H9 (cell line): ENCODE measurements at regions not wholly inside any gene's neighbourhood (a gene's known extent, or its start where the extent isn't known, plus 50 kb on each side); places are given as distances from the start of the nearest gene placed in this dataset.

Source experiments
- DNase-seq: peaks from one replicate; pipeline ENCODE4 v3.0.0-alpha.2; 2017
- H2AFZ ChIP-seq: one replicate; pipeline ENCODE4 v1.6.1; 2013; ENCODE audit warnings: mild to moderate bottlenecking, low read length, control low read depth, moderate library complexity
- H2AK5ac ChIP-seq: 2 replicates; pipeline ENCODE4 v1.6.1; 2013; ENCODE audit warnings: low read length, control low read depth, mixed read lengths; ENCODE audit not compliant: insufficient read length
- H2BK120ac ChIP-seq: one replicate; pipeline ENCODE4 v1.6.1; 2013; ENCODE audit warnings: low read depth, mild to moderate bottlenecking, low read length, control low read depth, inconsistent platforms; ENCODE audit not compliant: poor library complexity, severe bottlenecking
- H2BK12ac ChIP-seq: 2 replicates; pipeline ENCODE4 v1.6.1; 2013; ENCODE audit warnings: low read length, control low read depth, mixed read lengths, low read depth; ENCODE audit not compliant: insufficient read length
- H2BK15ac ChIP-seq: 2 replicates; pipeline ENCODE4 v1.6.1; 2013; ENCODE audit warnings: low read depth, low read length, control low read depth
- H2BK20ac ChIP-seq: one replicate; pipeline ENCODE4 v1.6.1; 2013; ENCODE audit warnings: low read depth, mild to moderate bottlenecking, low read length, control low read depth, inconsistent platforms; ENCODE audit not compliant: poor library complexity, severe bottlenecking
- H2BK5ac ChIP-seq: 2 replicates; pipeline ENCODE4 v1.6.1; 2013; ENCODE audit warnings: low read length, control low read depth, mixed read lengths; ENCODE audit not compliant: insufficient read length
- H3K14ac ChIP-seq: 2 replicates; pipeline ENCODE4 v1.6.1; 2013; ENCODE audit warnings: low read length, control low read depth; ENCODE audit not compliant: insufficient read depth
- H3K18ac ChIP-seq: 2 replicates; pipeline ENCODE4 v1.6.1; 2013; ENCODE audit warnings: low read depth, mild to moderate bottlenecking, mixed read lengths, low read length, control low read depth; ENCODE audit not compliant: insufficient read length
- H3K23ac ChIP-seq: 2 replicates; pipeline ENCODE4 v1.6.1; 2013; ENCODE audit warnings: low read length, control low read depth, mixed read lengths, low read depth; ENCODE audit not compliant: insufficient read length
- H3K23me2 ChIP-seq: 2 replicates; pipeline ENCODE4 v1.6.1; 2013; ENCODE audit warnings: low read depth, mild to moderate bottlenecking, mixed read lengths, low read length, control low read depth; ENCODE audit not compliant: insufficient read length, poor library complexity, severe bottlenecking
- H3K27ac ChIP-seq: 2 replicates; pipeline ENCODE4 v1.5.1; 2013; ENCODE audit warnings: low read length, control low read depth, mixed read lengths, low read depth; ENCODE audit not compliant: insufficient read length
- H3K27me3 ChIP-seq: 2 replicates; pipeline ENCODE4 v1.6.1; 2013; ENCODE audit warnings: low read length, control low read depth, inconsistent platforms; ENCODE audit not compliant: insufficient read depth
- H3K4ac ChIP-seq: 2 replicates; pipeline ENCODE4 v1.6.1; 2013; ENCODE audit warnings: low read depth, mild to moderate bottlenecking, control low read depth, inconsistent platforms, low read length, moderate library complexity
- H3K4me1 ChIP-seq: 2 replicates; pipeline ENCODE4 v1.6.1; 2013; ENCODE audit warnings: low read length, control low read depth, inconsistent platforms; ENCODE audit not compliant: insufficient read depth
- H3K4me2 ChIP-seq: 2 replicates; pipeline ENCODE4 v1.6.1; 2013; ENCODE audit warnings: low read length, control low read depth, mixed read lengths; ENCODE audit not compliant: insufficient read length, insufficient read depth
- H3K56ac ChIP-seq: 2 replicates; pipeline ENCODE4 v1.6.1; 2013; ENCODE audit warnings: low read depth, mild to moderate bottlenecking, mixed read lengths, low read length, control low read depth; ENCODE audit not compliant: insufficient read length
- H3K79me1 ChIP-seq: 2 replicates; pipeline ENCODE4 v1.6.1; 2013; ENCODE audit warnings: low read depth, mild to moderate bottlenecking, moderate library complexity, low read length, control low read depth, inconsistent platforms; ENCODE audit not compliant: insufficient read depth, poor library complexity, severe bottlenecking
- H3K79me2 ChIP-seq: 2 replicates; pipeline ENCODE4 v1.6.1; 2013; ENCODE audit warnings: low read length, control low read depth, inconsistent platforms; ENCODE audit not compliant: insufficient read depth
- H3K9ac ChIP-seq: 2 replicates; pipeline ENCODE4 v1.6.1; 2013; ENCODE audit warnings: low read length, control low read depth, mixed read lengths; ENCODE audit not compliant: insufficient read length; ENCODE audit errors: extremely low read depth
- H3K9me3 ChIP-seq: one replicate; pipeline ENCODE4 v1.6.1; 2013; ENCODE audit warnings: low read depth, low read length, inconsistent platforms; ENCODE audit not compliant: control insufficient read depth
- H3T11ph ChIP-seq: one replicate; pipeline ENCODE4 v1.6.1; 2013; ENCODE audit warnings: mild to moderate bottlenecking, low read length, control low read depth, inconsistent platforms
- H4K20me1 ChIP-seq: one replicate; pipeline ENCODE4 v1.6.1; 2013; ENCODE audit not compliant: control insufficient read depth, insufficient read length, insufficient read depth
- H4K5ac ChIP-seq: 2 replicates; pipeline ENCODE4 v1.6.1; 2013; ENCODE audit warnings: low read depth, mild to moderate bottlenecking, mixed read lengths, low read length, control low read depth; ENCODE audit not compliant: insufficient read length
- H4K8ac ChIP-seq: replicated peaks from 2 replicates; pipeline ENCODE4 v1.6.1; 2013; ENCODE audit warnings: low read length, control low read depth, mixed read lengths, low read depth; ENCODE audit not compliant: insufficient read length
- H4K91ac ChIP-seq: 2 replicates; pipeline ENCODE4 v1.6.1; 2013; ENCODE audit warnings: low read depth, mild to moderate bottlenecking, moderate library complexity, mixed read lengths, low read length, control low read depth; ENCODE audit not compliant: insufficient read length
- H3K27ac Mint-ChIP-seq, 3 experiments: 2 replicates in 2 of 3; 3 replicates in 1 of 3; pipeline ENCODE4 v1.8.0; 2020 to 2021; ENCODE audit warnings: mixed read lengths in 3 of 3, mild to moderate bottlenecking in 1 of 3, moderate library complexity in 1 of 3
- H3K27me3 Mint-ChIP-seq: 2 replicates; pipeline ENCODE4 v1.8.0; 2021; ENCODE audit warnings: low read depth, mild to moderate bottlenecking, moderate library complexity, mixed read lengths
- H3K36me3 Mint-ChIP-seq, 3 experiments: 2 replicates in 2 of 3; 3 replicates in 1 of 3; pipeline ENCODE4 v1.8.0; 2020 to 2021; ENCODE audit warnings: low read depth in 3 of 3, mixed read lengths in 3 of 3; ENCODE audit not compliant: insufficient read depth in 1 of 3
- H3K4me1 Mint-ChIP-seq, 2 experiments: 2 replicates each; pipeline ENCODE4 v1.8.0; 2020; ENCODE audit warnings: mixed read lengths in 2 of 2
- H3K4me3 Mint-ChIP-seq, 2 experiments: 2 replicates in 1 of 2; 3 replicates in 1 of 2; pipeline ENCODE4 v1.8.0; 2020 to 2021; ENCODE audit warnings: mild to moderate bottlenecking in 2 of 2, mixed read lengths in 2 of 2, moderate library complexity in 1 of 2
- H3K9me3 Mint-ChIP-seq, 2 experiments: 2 replicates in 1 of 2; 3 replicates in 1 of 2; pipeline ENCODE4 v1.8.0; 2020; ENCODE audit warnings: mild to moderate bottlenecking in 2 of 2, mixed read lengths in 2 of 2, moderate library complexity in 1 of 2
- WGBS: extraction: QIAGEN DNeasy Blood & Tissue Kit; methylation state at CpG from one replicate; pipeline ENCODE4 v1.1.7; 2013; ENCODE audit warnings: missing lambda C conversion rate, low lambda C conversion rate, mixed read lengths; ENCODE audit not compliant: insufficient read length; ENCODE audit errors: extremely low coverage; 5-methylcytosine and 5-hydroxymethylcytosine counted together
- TF ChIP-seq, protein P1 (sequence below): fragments of 200-600 bp; sonication (generic); conservative IDR thresholded peaks from 3 replicates; pipeline ENCODE4 v1.8.0; 2021; ENCODE audit warnings: antibody characterized with exemption, mild to moderate bottlenecking

DNA sequence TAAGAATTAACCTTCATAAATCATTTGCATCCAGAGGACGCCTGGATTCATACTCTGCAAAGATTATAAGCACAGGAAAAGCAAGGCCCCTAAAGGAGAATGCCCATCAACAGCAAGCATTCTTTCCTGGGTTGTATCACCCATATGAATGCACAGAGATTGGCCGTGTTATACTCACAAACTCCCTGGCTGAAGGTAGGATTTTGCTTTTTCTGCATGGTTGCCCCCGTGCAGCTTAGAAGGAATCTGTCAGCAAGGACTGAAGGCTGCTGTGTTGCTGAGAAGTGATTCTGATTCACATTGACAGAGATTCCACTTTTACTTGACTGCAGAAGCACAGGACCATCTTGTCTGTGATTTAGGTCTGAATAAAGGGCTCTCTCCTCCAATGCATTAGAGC lies 283.0 kb downstream of the LRRIQ3 start:
- H2BK120ac ChIP-seq, result no peak overlapping the region
- H3K27me3 ChIP-seq, result no peaks in the 10 kb centered on the region
- H3K23ac ChIP-seq, result no peak overlapping the region
- H3K18ac ChIP-seq, result no peak overlapping the region
- H3K27ac ChIP-seq, result no peak overlapping the region
- H3K4me1 ChIP-seq, result no peaks in the 10 kb centered on the region
- Mint-ChIP-seq H3K27me3 (no peaks in the 10 kb centered on the region), H3K4me1 (peaks cover 0 to 4% of the 10 kb centered on the region in 2 experiments; a peak in 2 of 4 replicates), H3K4me3 (no peak overlapping the region), H3K9me3 (peaks cover 10 to 21% of the 10 kb centered on the region in 2 experiments), H3K36me3 (peaks cover 7 to 13% (median 11%) of the 10 kb centered on the region in 3 experiments), H3K27ac (no peak overlapping the region; a peak in 1 of 7 replicates)
- H2AFZ ChIP-seq, result no peak overlapping the region
- H4K91ac ChIP-seq, result no peak overlapping the region
- no peak overlapping the region for H3K9ac ChIP-seq
- no peak overlapping the region for H3T11ph ChIP-seq
- no peak overlapping the region for H2BK5ac ChIP-seq
- H4K8ac ChIP-seq, result no peak overlapping the region
- H3K79me2 ChIP-seq, result no peaks in the 10 kb centered on the region
- H3K79me1 ChIP-seq, result no peaks in the 10 kb centered on the region
- no peaks in the 10 kb centered on the region for H3K9me3 ChIP-seq
- H3K4me2 ChIP-seq, result no peak overlapping the region
- H3K14ac ChIP-seq, result no peak overlapping the region
- no peak overlapping the region for H4K5ac ChIP-seq
- no peak overlapping the region for H3K56ac ChIP-seq
- no peak overlapping the region for H2BK15ac ChIP-seq
- no peaks in the 10 kb centered on the region for H4K20me1 ChIP-seq
- H2BK20ac ChIP-seq, result no peak overlapping the region
- H3K23me2 ChIP-seq, result no peaks in the 10 kb centered on the region
- no peak overlapping the region for H3K4ac ChIP-seq
- H2BK12ac ChIP-seq, result no peak overlapping the region
- WGBS, result no CpG with 5 or more reads among the region's 3 CpGs
- TF ChIP-seq, protein P1, sequence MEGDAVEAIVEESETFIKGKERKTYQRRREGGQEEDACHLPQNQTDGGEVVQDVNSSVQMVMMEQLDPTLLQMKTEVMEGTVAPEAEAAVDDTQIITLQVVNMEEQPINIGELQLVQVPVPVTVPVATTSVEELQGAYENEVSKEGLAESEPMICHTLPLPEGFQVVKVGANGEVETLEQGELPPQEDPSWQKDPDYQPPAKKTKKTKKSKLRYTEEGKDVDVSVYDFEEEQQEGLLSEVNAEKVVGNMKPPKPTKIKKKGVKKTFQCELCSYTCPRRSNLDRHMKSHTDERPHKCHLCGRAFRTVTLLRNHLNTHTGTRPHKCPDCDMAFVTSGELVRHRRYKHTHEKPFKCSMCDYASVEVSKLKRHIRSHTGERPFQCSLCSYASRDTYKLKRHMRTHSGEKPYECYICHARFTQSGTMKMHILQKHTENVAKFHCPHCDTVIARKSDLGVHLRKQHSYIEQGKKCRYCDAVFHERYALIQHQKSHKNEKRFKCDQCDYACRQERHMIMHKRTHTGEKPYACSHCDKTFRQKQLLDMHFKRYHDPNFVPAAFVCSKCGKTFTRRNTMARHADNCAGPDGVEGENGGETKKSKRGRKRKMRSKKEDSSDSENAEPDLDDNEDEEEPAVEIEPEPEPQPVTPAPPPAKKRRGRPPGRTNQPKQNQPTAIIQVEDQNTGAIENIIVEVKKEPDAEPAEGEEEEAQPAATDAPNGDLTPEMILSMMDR, result no peak
- DNase-seq, result no peak
- no peak overlapping the region for H2AK5ac ChIP-seq
